ENCODE measurements at regions not wholly inside any gene's neighbourhood (a gene's known extent, or its start where the extent isn't known, plus 50 kb on each side); places are given as distances from the start of the nearest gene placed in this dataset.
"Not testable (repeated sequence)": the region's sequence is repeated elsewhere in the genome, so short reads cannot be mapped to it uniquely, and the experiment has no call there.

GRCh38 chr10:4632757-4633156 is 193.2 kb upstream of the AKR1E2 start:
- no peak for FAIRE-seq

- no peak for FAIRE-seq
These were observed 199.1 kb upstream of the AKR1E2 start for GRCh38 chr10:4626919-4627318.

GRCh38 chr10:4623757-4624420 is 202.1 kb upstream of the AKR1E2 start:
- FAIRE-seq: no peak

- FAIRE-seq: no peak
These were observed 202.8 kb upstream of the AKR1E2 start for GRCh38 chr10:4623200-4623599.

GRCh38 chr10:4622384-4622783 is 203.6 kb upstream of the AKR1E2 start:
- FAIRE-seq: no peak

- FAIRE-seq: no peak
These were observed 208.4 kb upstream of the AKR1E2 start for GRCh38 chr10:4617589-4617988.

GRCh38 chr10:4615042-4615441 is 211.0 kb upstream of the AKR1E2 start:
- FAIRE-seq: no peak

GRCh38 chr10:4609251-4609650 is 216.8 kb upstream of the AKR1E2 start:
- no peak for FAIRE-seq

GRCh38 chr10:4607681-4608080 is 218.3 kb upstream of the AKR1E2 start:
- no peak for FAIRE-seq

GRCh38 chr10:4606856-4607636 is 219.0 kb upstream of the AKR1E2 start:
- no peak for FAIRE-seq

- FAIRE-seq: no peak
These were observed 223.1 kb upstream of the AKR1E2 start for GRCh38 chr10:4602764-4603491.

GRCh38 chr10:4599471-4599870 is 226.5 kb upstream of the AKR1E2 start:
- FAIRE-seq: no peak

- FAIRE-seq: not testable (repeated sequence)
These were observed 228.1 kb upstream of the AKR1E2 start for GRCh38 chr10:4597898-4598297.

GRCh38 chr10:4596951-4597350 is 229.1 kb upstream of the AKR1E2 start:
- FAIRE-seq: no peak

GRCh38 chr10:4595719-4596319 is 230.2 kb upstream of the AKR1E2 start:
- no peak for FAIRE-seq

GRCh38 chr10:4590807-4591206 is 235.2 kb upstream of the AKR1E2 start:
- no peak for FAIRE-seq

GRCh38 chr10:4588824-4589223 is 237.2 kb upstream of the AKR1E2 start:
- FAIRE-seq: no peak

GRCh38 chr10:4587466-4587865 is 238.5 kb upstream of the AKR1E2 start:
- no peak for FAIRE-seq

- no peak for FAIRE-seq
These were observed 239.2 kb upstream of the AKR1E2 start for GRCh38 chr10:4586776-4587175.

- FAIRE-seq: no peak
These were observed 244.1 kb upstream of the AKR1E2 start for GRCh38 chr10:4581929-4582328.

GRCh38 chr10:4579844-4580243 is 246.2 kb upstream of the AKR1E2 start:
- no peak for FAIRE-seq

- no peak for FAIRE-seq
These were observed 249.8 kb upstream of the AKR1E2 start for GRCh38 chr10:4576206-4576605.

GRCh38 chr10:4569151-4569550 is 256.9 kb upstream of the AKR1E2 start:
- no peak for FAIRE-seq

Measured in G401.6 (cell line).